ENCODE measurements at regions not wholly inside any gene's neighbourhood (a gene's known extent, or its start where the extent isn't known, plus 50 kb on each side); places are given as distances from the start of the nearest gene placed in this dataset.

DNA sequence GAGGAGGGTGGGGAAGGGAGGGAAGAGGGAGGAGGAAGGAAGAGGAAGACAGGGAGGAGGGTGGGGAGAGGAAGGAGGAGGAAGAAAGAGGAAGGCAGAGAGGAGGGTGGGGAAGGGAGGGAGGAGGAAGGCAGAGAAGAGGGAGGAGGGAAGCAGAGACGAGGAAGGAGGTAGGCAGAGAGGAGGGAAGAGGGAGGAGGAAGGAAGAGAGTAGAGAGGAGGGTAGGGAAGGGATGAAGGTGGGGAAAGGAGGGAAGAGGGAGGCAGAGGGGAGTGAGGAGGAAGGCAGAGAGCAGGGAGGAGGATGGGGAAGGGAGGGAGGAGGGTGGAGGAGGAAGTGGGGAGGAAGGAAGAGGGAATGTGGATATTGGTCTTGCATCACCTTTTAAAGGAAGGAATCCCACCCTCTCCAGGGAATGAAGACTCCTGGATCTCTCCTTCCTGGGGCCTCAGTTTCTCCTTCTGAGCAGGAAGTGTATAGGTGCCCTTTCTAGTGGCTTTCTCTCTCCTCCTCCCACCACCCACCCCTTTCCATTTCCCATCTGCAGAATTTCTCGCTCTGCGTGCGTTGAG lies 188.9 kb upstream of the ZNF618 start:
- no peak for DNase-seq (ENCODE audit: low read depth)
- H3K4me3 ChIP-seq (ENCODE audit: low read depth, low read length): no peak overlapping the region
- no peak for TF ChIP-seq CTCF (IDR thresholded peaks at IDR 0.05; ENCODE audit: insufficient read depth, low read depth, low read length, missing control alignments)

DNA sequence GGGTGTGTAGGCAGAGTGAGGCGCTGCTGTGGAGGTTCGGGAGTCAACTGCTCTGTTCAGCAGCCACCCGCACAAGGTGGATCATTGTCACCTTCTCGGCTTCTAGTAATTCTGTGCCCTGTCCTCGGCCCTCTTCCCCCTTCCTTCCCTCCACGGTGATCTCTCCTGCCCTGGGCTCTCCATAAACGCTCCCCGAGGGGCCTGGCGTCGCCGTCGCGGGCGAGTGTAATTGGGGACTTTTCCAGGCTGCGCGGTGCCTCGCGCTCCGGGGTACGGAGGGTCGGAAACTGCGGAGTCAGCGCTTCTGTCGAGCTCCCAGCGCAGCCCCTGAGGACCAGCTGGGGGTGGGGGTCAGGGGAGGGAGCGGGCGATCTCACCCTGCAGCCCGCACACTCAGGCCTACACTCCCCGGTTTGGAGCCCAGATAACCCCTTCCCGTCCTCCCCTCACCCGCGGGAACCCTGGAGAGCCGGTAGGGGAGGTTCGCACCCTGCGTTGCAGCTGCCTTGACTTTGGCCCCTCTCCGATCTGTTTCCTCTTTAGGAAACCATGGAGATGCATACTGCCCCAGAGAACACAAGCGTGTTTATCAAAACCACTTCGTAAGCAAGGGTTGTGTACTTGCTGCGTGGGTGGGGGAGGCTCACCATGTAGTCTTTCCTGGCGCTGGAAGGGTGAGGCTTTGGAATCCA lies 188.3 kb upstream of the ZNF618 start:
- no peak for DNase-seq (ENCODE audit: low read depth)
- no peak overlapping the region for H3K4me3 ChIP-seq (ENCODE audit: low read depth, low read length)
- TF ChIP-seq CTCF (IDR thresholded peaks at IDR 0.05; ENCODE audit: insufficient read depth, low read depth, low read length, missing control alignments): no peak

GRCh38 chr9:113690055-113690740 lies 185.9 kb upstream of the ZNF618 start:
- no peak for DNase-seq (ENCODE audit: low read depth)
- no peak overlapping the region for H3K4me3 ChIP-seq (ENCODE audit: low read depth, low read length)
- TF ChIP-seq CTCF (IDR thresholded peaks at IDR 0.05; ENCODE audit: insufficient read depth, low read depth, low read length, missing control alignments): no peak

GRCh38 chr9:113692256-113692655 lies 183.9 kb upstream of the ZNF618 start:
- TF ChIP-seq CTCF (IDR thresholded peaks at IDR 0.05; ENCODE audit: insufficient read depth, low read depth, low read length, missing control alignments): no peak
- H3K4me3 ChIP-seq (ENCODE audit: low read depth, low read length): no peak overlapping the region
- no peak for DNase-seq (ENCODE audit: low read depth)

GRCh38 chr9:113694912-113695311 lies 181.2 kb upstream of the ZNF618 start:
- DNase-seq (ENCODE audit: low read depth): no peak
- no peak overlapping the region for H3K4me3 ChIP-seq (ENCODE audit: low read depth, low read length)
- TF ChIP-seq CTCF (IDR thresholded peaks at IDR 0.05; ENCODE audit: insufficient read depth, low read depth, low read length, missing control alignments): no peak

DNA sequence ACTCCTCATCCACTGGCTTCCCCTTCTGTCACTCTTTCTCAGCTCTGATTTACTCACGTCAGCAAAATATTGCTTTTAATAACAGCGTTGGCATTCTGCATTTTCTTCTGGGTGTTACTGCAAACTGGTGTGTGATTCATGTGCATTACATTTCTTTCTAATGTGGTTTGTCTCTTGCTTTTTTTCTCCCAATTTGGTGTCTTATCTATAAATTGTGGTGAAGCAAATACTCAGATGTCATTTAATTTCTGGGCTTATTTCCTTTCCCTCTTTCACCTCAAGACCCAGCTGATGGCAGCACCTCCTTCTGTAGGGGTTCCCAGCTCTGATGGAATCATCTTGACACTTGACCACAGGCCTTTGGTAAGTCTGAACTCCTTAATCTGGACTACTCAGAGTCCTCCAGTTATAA lies 180.7 kb upstream of the ZNF618 start:
- no peak for DNase-seq (ENCODE audit: low read depth)
- H3K4me3 ChIP-seq (ENCODE audit: low read depth, low read length): no peak overlapping the region
- no peak for TF ChIP-seq CTCF (IDR thresholded peaks at IDR 0.05; ENCODE audit: insufficient read depth, low read depth, low read length, missing control alignments)

Measured in GM12865 (cell line).